Endothelial cell of umbilical vein (primary cell): ENCODE measurements at regions not wholly inside any gene's neighbourhood (a gene's known extent, or its start where the extent isn't known, plus 50 kb on each side); places are given as distances from the start of the nearest gene placed in this dataset.

Source experiments
- BruUV-seq: library from RNA; stranded (reverse); fragments of 400-500 nt; replicated peaks from 2 replicates; lab custom pipeline; 2021; lab: Mats Ljungman, UMichigan
- CTCF ChIA-PET: fragments of 300-600, 350-600 bp; sonication (Branson Sonifier 250); formaldehyde crosslinking; loops from one replicate; lab custom pipeline; 2021; ENCODE audit warnings: antibody characterized with exemption, inconsistent platforms; lab: Charles Lee
- POLR2A ChIA-PET: fragments of 300-600, 350-600 bp; sonication (Branson Sonifier 250); formaldehyde crosslinking; loops from one replicate; lab custom pipeline; 2021; ENCODE audit warnings: antibody characterized with exemption, inconsistent platforms; lab: Charles Lee
- DNase-seq: peaks from one replicate; pipeline ENCODE4 v3.0.0-alpha.2; 2011; ENCODE audit warnings: low read depth, low spot score
- FAIRE-seq: peaks from 2 replicates; lab custom pipeline; 2011; peaks lifted over from hg19 to GRCh38; lab: Jason Lieb, UNC
- H2AFZ ChIP-seq: 2 replicates; pipeline ENCODE4 v1.6.0; 2012; ENCODE audit warnings: low read depth, low read length, control low read depth, inconsistent platforms
- H3K27ac ChIP-seq: 2 replicates; pipeline ENCODE4 v1.5.1; 2011; ENCODE audit warnings: low read depth, mild to moderate bottlenecking, control low read depth, low read length, moderate library complexity; ENCODE audit not compliant: insufficient read depth
- H3K27me3 ChIP-seq, 2 experiments: 2 replicates each; pipeline versions ENCODE4 v1.6.0 to v1.6.1; 2011; ENCODE audit warnings: low read length in 2 of 2, mixed read lengths in 1 of 2; ENCODE audit not compliant: control insufficient read depth in 2 of 2, insufficient read depth in 2 of 2
- H3K36me3 ChIP-seq, 2 experiments: 2 replicates in 1 of 2; 3 replicates in 1 of 2; pipeline ENCODE4 v1.5.1; 2011; ENCODE audit warnings: low read length in 2 of 2, mild to moderate bottlenecking in 1 of 2, moderate library complexity in 1 of 2; ENCODE audit not compliant: control insufficient read depth in 2 of 2, insufficient read depth in 2 of 2; ENCODE audit errors: extremely low read depth in 1 of 2
- H3K4me1 ChIP-seq: 3 replicates; pipeline ENCODE4 v1.5.1; 2011; ENCODE audit warnings: mild to moderate bottlenecking, low read length; ENCODE audit not compliant: control insufficient read depth, insufficient read depth; ENCODE audit errors: extremely low read depth
- H3K4me2 ChIP-seq: 2 replicates; pipeline ENCODE4 v1.6.1; 2011; ENCODE audit warnings: low read length, control low read depth, mixed read lengths; ENCODE audit not compliant: insufficient read depth
- H3K4me3 ChIP-seq, 3 experiments: fragments of 200-600 bp in 1 of 3; sonication (generic), shearing (Covaris generic) in 1 of 3; replicated peaks in 1 of 3; 2 replicates each; pipeline ENCODE4 v1.5.1; 2011 to 2016; ENCODE audit warnings: control low read depth in 3 of 3, low read length in 3 of 3, mild to moderate bottlenecking in 2 of 3, inconsistent platforms in 1 of 3, low read depth in 1 of 3, moderate library complexity in 1 of 3; ENCODE audit not compliant: insufficient read depth in 1 of 3
- H3K79me2 ChIP-seq: 2 replicates; pipeline ENCODE4 v1.6.0; 2012; ENCODE audit warnings: low read length, inconsistent platforms; ENCODE audit not compliant: control insufficient read depth, insufficient read depth
- H3K9ac ChIP-seq: replicated peaks from 2 replicates; pipeline ENCODE3; 2011; ENCODE audit warnings: low read length, control low read depth; ENCODE audit not compliant: insufficient read depth; ENCODE audit errors: extremely low read depth
- H3K9me1 ChIP-seq: replicated peaks from 3 replicates; pipeline ENCODE4 v1.6.0; 2011; ENCODE audit warnings: mild to moderate bottlenecking, low read length; ENCODE audit not compliant: control insufficient read depth, insufficient read depth; ENCODE audit errors: extremely low read depth
- H3K9me3 ChIP-seq: replicated peaks from 2 replicates; pipeline ENCODE4 v1.5.1; 2012; ENCODE audit warnings: low read length, inconsistent platforms; ENCODE audit not compliant: control insufficient read depth, insufficient read depth
- H4K20me1 ChIP-seq: replicated peaks from 2 replicates; pipeline ENCODE3; 2011; ENCODE audit warnings: mild to moderate bottlenecking, low read length; ENCODE audit not compliant: control insufficient read depth, insufficient read depth; ENCODE audit errors: extremely low read depth
- CTCF ChIP-seq, 2 donors: IDR thresholded peaks; 1 replicate in 1 of 2; 2 replicates in 1 of 2; pipeline ENCODE4 v1.5.1; 2011; ENCODE audit warnings: low read length in 2 of 2, mild to moderate bottlenecking in 2 of 2, moderate library complexity in 2 of 2, control low read depth in 1 of 2, inconsistent platforms in 1 of 2, low read depth in 1 of 2; ENCODE audit not compliant: insufficient read depth in 1 of 2; ENCODE audit errors: extremely low read depth in 1 of 2
- EZH2 ChIP-seq: IDR thresholded peaks from 2 replicates; pipeline ENCODE4 v1.6.1; 2012; ENCODE audit warnings: borderline replicate concordance, low read depth, mild to moderate bottlenecking, moderate library complexity, low read length, inconsistent platforms; ENCODE audit not compliant: severe bottlenecking
- FOS ChIP-seq: IDR thresholded peaks from 2 replicates; pipeline ENCODE4 v1.6.1; 2011; ENCODE audit warnings: mild to moderate bottlenecking, low read length, moderate library complexity, borderline replicate concordance; ENCODE audit not compliant: insufficient read depth
- GATA2 ChIP-seq: IDR thresholded peaks from 2 replicates; pipeline ENCODE4 v1.7.0; 2011; ENCODE audit warnings: low read depth, mild to moderate bottlenecking, moderate library complexity, mixed read lengths, low read length; ENCODE audit not compliant: insufficient read length, insufficient read depth
- JUN ChIP-seq: IDR thresholded peaks from 2 replicates; pipeline ENCODE4 v1.6.1; 2011; ENCODE audit warnings: borderline replicate concordance, low read depth; ENCODE audit not compliant: insufficient read length, insufficient read depth
- MYC ChIP-seq: IDR thresholded peaks from one replicate; pipeline ENCODE4 v1.6.1; 2011; ENCODE audit warnings: mild to moderate bottlenecking, low read depth, low read length
- POLR2A ChIP-seq: IDR thresholded peaks from 2 replicates; pipeline ENCODE4 v1.6.1; 2012; ENCODE audit warnings: low read depth, mild to moderate bottlenecking, control low read depth, low read length
- POLR2AphosphoS5 ChIP-seq: IDR thresholded peaks from 2 replicates; pipeline ENCODE4 v1.6.1; 2012; ENCODE audit warnings: low read depth, mild to moderate bottlenecking, control low read depth, low read length, moderate library complexity; ENCODE audit not compliant: insufficient read depth
- dilution Hi-C: fragments of 300-500 bp; cut with MboI; formaldehyde crosslinking; loops from one replicate; pipeline ENCODE4 v1.15.0; 2019; ENCODE audit warnings: low sequenced_read_pairs; ENCODE audit not compliant: extremely low pct_ligation_motif_present
- intact Hi-C: fragments of 100-400 bp; cut with micrococcal nuclease; formaldehyde crosslinking; loops from one replicate; pipeline ENCODE4 v1.10.0; 2022
- TF ChIP-seq, protein P1 (sequence below): IDR thresholded peaks from 2 replicates; pipeline ENCODE4 v1.6.1; 2011; ENCODE audit not compliant: insufficient read depth, insufficient read length

DNA sequence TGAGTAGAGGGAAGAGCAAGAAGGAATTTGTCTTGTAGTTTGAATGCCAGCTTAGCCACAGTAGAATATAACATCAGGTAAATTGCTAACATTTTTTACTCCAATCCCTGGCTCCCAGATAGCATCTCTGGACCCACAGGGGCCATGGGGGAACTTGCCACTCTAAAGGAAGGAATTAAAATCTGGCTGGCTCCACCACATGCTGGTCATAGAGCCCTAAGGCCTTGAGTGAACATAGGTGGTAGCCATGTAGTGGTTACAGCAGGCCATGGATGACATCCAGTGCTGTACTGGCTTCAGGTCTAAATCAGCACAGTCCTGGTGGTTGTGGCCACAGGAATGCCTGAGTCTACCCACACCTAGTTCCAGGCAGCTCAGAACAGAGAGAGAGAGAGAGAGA lies 109.9 kb upstream of the RGMB start:
- Histone ChIP-seq H3K27ac (no peak overlapping the region), H3K27me3 (no peaks in the 10 kb centered on the region), H3K36me3 (no peaks in the 10 kb centered on the region), H3K4me1 (no peaks in the 10 kb centered on the region), H3K79me2 (no peaks in the 10 kb centered on the region), H3K9me3 (no peaks in the 10 kb centered on the region), H4K20me1 (no peaks in the 10 kb centered on the region), H3K9me1 (no peaks in the 10 kb centered on the region), H3K4me3 (no peak overlapping the region), H3K4me2 (no peak overlapping the region), H2AFZ (no peak overlapping the region), H3K9ac (no peak overlapping the region)
- FAIRE-seq: no peak
- no peak for TF ChIP-seq MYC
- no peak for TF ChIP-seq EZH2
- no peak for TF ChIP-seq FOS
- TF ChIP-seq POLR2A: no peak
- no peak for TF ChIP-seq JUN
- no peak for TF ChIP-seq POLR2AphosphoS5
- no peak for TF ChIP-seq GATA2
- TF ChIP-seq, protein P1, sequence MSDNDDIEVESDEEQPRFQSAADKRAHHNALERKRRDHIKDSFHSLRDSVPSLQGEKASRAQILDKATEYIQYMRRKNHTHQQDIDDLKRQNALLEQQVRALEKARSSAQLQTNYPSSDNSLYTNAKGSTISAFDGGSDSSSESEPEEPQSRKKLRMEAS: no peak
- TF ChIP-seq CTCF (IDR thresholded peaks at IDR 0.05; ENCODE audit: extremely low read depth in 1 of 2, insufficient read depth in 1 of 2, low read depth in 1 of 2, low read length in 2 of 2): no peak
- dilution Hi-C loops: no loop called here
- ChIA-PET POLR2A (no interaction called here), CTCF (no interaction called here)
- DNase-seq: no peak
- BruUV-seq: no TSS peak
- intact Hi-C loops: no loop called here
